CD8-positive, alpha-beta memory T cell (primary cell): ENCODE measurements at regions not wholly inside any gene's neighbourhood (a gene's known extent, or its start where the extent isn't known, plus 50 kb on each side); places are given as distances from the start of the nearest gene placed in this dataset.

ENCODE experiments used
- CTCF ChIA-PET: fragments of 350-600 bp; sonication (Branson Sonifier 250); formaldehyde crosslinking; loops from one replicate; lab custom pipeline; 2021; ENCODE audit warnings: antibody characterized with exemption; lab: Charles Lee
- POLR2A ChIA-PET: fragments of 350-600 bp; sonication (Branson Sonifier 250); formaldehyde crosslinking; loops from one replicate; lab custom pipeline; 2021; ENCODE audit warnings: antibody characterized with exemption; lab: Charles Lee
- DNase-seq, 5 donors: peaks; one replicate each; pipeline versions ENCODE4 v3.0.0 to v3.0.0-alpha.2; 2020 to 2022; ENCODE audit warnings: mixed read lengths in 1 of 5
- H3K27ac ChIP-seq: one replicate; pipeline ENCODE4 v1.7.0; 2013; ENCODE audit warnings: low read depth, mild to moderate bottlenecking, low read length, moderate library complexity
- H3K27me3 ChIP-seq: 2 replicates; pipeline ENCODE4 v1.7.0; 2013; ENCODE audit warnings: low read length, mild to moderate bottlenecking; ENCODE audit not compliant: insufficient read depth, poor library complexity, severe bottlenecking
- H3K36me3 ChIP-seq: 2 replicates; pipeline ENCODE4 v1.7.0; 2013; ENCODE audit warnings: mild to moderate bottlenecking, low read length, moderate library complexity; ENCODE audit not compliant: insufficient read depth
- H3K4me1 ChIP-seq: 2 replicates; pipeline ENCODE4 v1.7.0; 2013; ENCODE audit warnings: mild to moderate bottlenecking, low read length, moderate library complexity; ENCODE audit not compliant: insufficient read depth
- H3K4me3 ChIP-seq: 2 replicates; pipeline ENCODE4 v1.7.0; 2013; ENCODE audit warnings: mild to moderate bottlenecking, low read length
- H3K9me3 ChIP-seq: 2 replicates; pipeline ENCODE4 v1.7.0; 2013; ENCODE audit warnings: mild to moderate bottlenecking, low read length
- H3K27ac Mint-ChIP-seq, 8 donors: one replicate each; pipeline ENCODE4 v1.8.0; 2020 to 2021; ENCODE audit warnings: mixed read lengths in 8 of 8, mild to moderate bottlenecking in 6 of 8, inconsistent platforms in 3 of 8, moderate library complexity in 3 of 8
- H3K27me3 Mint-ChIP-seq, 2 donors: one replicate each; pipeline ENCODE4 v1.8.0; 2020 to 2021; ENCODE audit warnings: mixed read lengths in 2 of 2, mild to moderate bottlenecking in 1 of 2, moderate library complexity in 1 of 2
- H3K36me3 Mint-ChIP-seq, 3 donors: one replicate each; pipeline ENCODE4 v1.8.0; 2020 to 2021; ENCODE audit warnings: mixed read lengths in 3 of 3, inconsistent platforms in 1 of 3, mild to moderate bottlenecking in 1 of 3
- H3K4me1 Mint-ChIP-seq, 3 donors: one replicate each; pipeline ENCODE4 v1.8.0; 2020 to 2021; ENCODE audit warnings: mixed read lengths in 3 of 3, inconsistent platforms in 1 of 3, mild to moderate bottlenecking in 1 of 3
- H3K4me3 Mint-ChIP-seq, 7 donors: one replicate each; pipeline ENCODE4 v1.8.0; 2020 to 2021; ENCODE audit warnings: mixed read lengths in 7 of 7, mild to moderate bottlenecking in 6 of 7, moderate library complexity in 4 of 7, inconsistent platforms in 2 of 7
- H3K9me3 Mint-ChIP-seq, 5 donors: one replicate each; pipeline ENCODE4 v1.8.0; 2020 to 2022; ENCODE audit warnings: mixed read lengths in 5 of 5, mild to moderate bottlenecking in 3 of 5, moderate library complexity in 2 of 5, inconsistent platforms in 1 of 5

GRCh38 chr11:45079567-45079942 lies 66.9 kb upstream of the PRDM11 start:
- Histone ChIP-seq H3K9me3 (no peaks in the 10 kb centered on the region), H3K36me3 (no peaks in the 10 kb centered on the region), H3K4me1 (peaks cover 62% of the 10 kb centered on the region), H3K4me3 (peak overlapping the region; percentile 41), H3K27ac (peak overlapping the region; percentile 21), H3K27me3 (no peaks in the 10 kb centered on the region)
- peak in 1 of 5 donors; percentile 10 for DNase-seq
- Mint-ChIP-seq H3K9me3 (no peaks in the 10 kb centered on the region), H3K4me3 (peak overlapping the region; percentile 53 to 91 (median 73)), H3K4me1 (peaks cover 60 to 69% (median 64%) of the 10 kb centered on the region in 3 donors), H3K27ac (peak overlapping the region; percentile 83 to 99 (median 94)), H3K27me3 (no peaks in the 10 kb centered on the region), H3K36me3 (peaks cover 0 to 5% (median 0%) of the 10 kb centered on the region in 3 donors)
- ChIA-PET POLR2A (interaction anchor here (0.9 to 1.6 kb wide), 2 partner anchors 11 to 23 kb away, joined by 4 to 6 read pairs; no protein-coding TSS in a partner anchor), CTCF (interaction anchor here (0.8 to 4.6 kb wide), 11 partner anchors 9 to 152 kb away, joined by 3 to 37 read pairs (median 6); no protein-coding TSS in a partner anchor)

GRCh38 chr11:45079943-45080719 lies 66.3 kb upstream of the PRDM11 start:
- CTCF ChIA-PET: interaction anchor here (0.6 to 4.6 kb wide), 16 partner anchors 10 to 169 kb away, joined by 3 to 37 read pairs (median 6); no protein-coding TSS in a partner anchor

GRCh38 chr11:45082744-45083543 lies 63.5 kb upstream of the PRDM11 start:
- peaks cover 0 to 5% (median 0%) of the 10 kb centered on the region in 3 donors for H3K36me3 Mint-ChIP-seq
- H3K27ac Mint-ChIP-seq: peak overlapping the region; percentile 17 to 98 (median 82)
- DNase-seq: peak in 1 of 5 donors; percentile 36
- Histone ChIP-seq H3K4me1 (peaks cover 62% of the 10 kb centered on the region), H3K27me3 (no peaks in the 10 kb centered on the region), H3K36me3 (no peaks in the 10 kb centered on the region), H3K4me3 (no peak overlapping the region), H3K9me3 (no peaks in the 10 kb centered on the region), H3K27ac (no peak overlapping the region)
- H3K4me3 Mint-ChIP-seq: peak overlapping the region; percentile 40 to 85 (median 64)
- H3K27me3 Mint-ChIP-seq: no peaks in the 10 kb centered on the region
- ChIA-PET POLR2A (no interaction called here), CTCF (interaction anchor here (0.7 to 4.6 kb wide), 4 partner anchors 9 to 146 kb away, joined by 3 to 37 read pairs (median 6); no protein-coding TSS in a partner anchor)
- no peaks in the 10 kb centered on the region for H3K9me3 Mint-ChIP-seq
- H3K4me1 Mint-ChIP-seq: peaks cover 73 to 83% (median 80%) of the 10 kb centered on the region in 3 donors

More at GRCh38 chr11:45079943-45080719, 66.3 kb upstream of the PRDM11 start:
- Histone ChIP-seq H3K27ac (peak overlapping the region; percentile 21), H3K36me3 (no peaks in the 10 kb centered on the region), H3K4me1 (peaks cover 62% of the 10 kb centered on the region), H3K27me3 (no peaks in the 10 kb centered on the region), H3K9me3 (no peaks in the 10 kb centered on the region), H3K4me3 (peak overlapping the region; percentile 41)
- POLR2A ChIA-PET: interaction anchor here (0.7 to 1.6 kb wide), 3 partner anchors 11 to 23 kb away, joined by 3 to 6 read pairs (median 4); no protein-coding TSS in a partner anchor
- peaks cover 0 to 5% (median 0%) of the 10 kb centered on the region in 3 donors for H3K36me3 Mint-ChIP-seq
- H3K4me1 Mint-ChIP-seq: peaks cover 63 to 74% (median 68%) of the 10 kb centered on the region in 3 donors
- H3K9me3 Mint-ChIP-seq: no peaks in the 10 kb centered on the region
- peak overlapping the region; percentile 40 to 91 (median 73) for H3K4me3 Mint-ChIP-seq
- DNase-seq: peak; percentile 42 to 80 (median 64)
- H3K27me3 Mint-ChIP-seq: no peaks in the 10 kb centered on the region
- H3K27ac Mint-ChIP-seq: peak overlapping the region; percentile 83 to 99 (median 94)

GRCh38 chr11:45083544-45084087 lies 62.8 kb upstream of the PRDM11 start:
- Mint-ChIP-seq H3K27ac (peak overlapping the region; percentile 17 to 98 (median 82)), H3K36me3 (peaks cover 0 to 5% (median 0%) of the 10 kb centered on the region in 3 donors), H3K4me1 (peaks cover 70 to 76% (median 75%) of the 10 kb centered on the region in 3 donors), H3K4me3 (peak overlapping the region in 6 of 7 donors; percentile 10 to 85 (median 50)), H3K9me3 (no peaks in the 10 kb centered on the region), H3K27me3 (no peaks in the 10 kb centered on the region)
- H3K4me3 ChIP-seq: peak overlapping the region; percentile 21
- no peaks in the 10 kb centered on the region for H3K36me3 ChIP-seq
- H3K27ac ChIP-seq: no peak overlapping the region
- H3K27me3 ChIP-seq: no peaks in the 10 kb centered on the region
- ChIA-PET POLR2A (no interaction called here), CTCF (interaction anchor here (0.7 to 2.1 kb wide), 2 partner anchors 10 to 20 kb away, joined by 3 to 9 read pairs; no protein-coding TSS in a partner anchor)
- H3K9me3 ChIP-seq: no peaks in the 10 kb centered on the region
- no peak for DNase-seq
- peaks cover 59% of the 10 kb centered on the region for H3K4me1 ChIP-seq

GRCh38 chr11:45085646-45086501 lies 60.6 kb upstream of the PRDM11 start:
- Histone ChIP-seq H3K27me3 (no peaks in the 10 kb centered on the region), H3K4me1 (peaks cover 43% of the 10 kb centered on the region), H3K36me3 (no peaks in the 10 kb centered on the region), H3K27ac (no peak overlapping the region), H3K9me3 (no peaks in the 10 kb centered on the region), H3K4me3 (no peak overlapping the region)
- H3K36me3 Mint-ChIP-seq: peaks cover 0 to 5% (median 0%) of the 10 kb centered on the region in 3 donors
- ChIA-PET CTCF (interaction anchor here (1.0 to 1.2 kb wide), 2 partner anchors 17 to 25 kb away, joined by 3 read pairs; no protein-coding TSS in a partner anchor), POLR2A (interaction anchor here (0.5 kb wide), 1 partner anchor 130 kb away, joined by 3 read pairs; no protein-coding TSS in a partner anchor)
- H3K27ac Mint-ChIP-seq: peak overlapping the region in 2 of 8 donors; percentile 30 to 72
- no peak overlapping the region for H3K4me3 Mint-ChIP-seq
- no peaks in the 10 kb centered on the region for H3K9me3 Mint-ChIP-seq
- H3K27me3 Mint-ChIP-seq: no peaks in the 10 kb centered on the region
- H3K4me1 Mint-ChIP-seq: peaks cover 61 to 69% (median 68%) of the 10 kb centered on the region in 3 donors
- DNase-seq: no peak

GRCh38 chr11:45086526-45086925 lies 59.9 kb upstream of the PRDM11 start:
- no peak overlapping the region for H3K27ac ChIP-seq
- no peaks in the 10 kb centered on the region for H3K9me3 ChIP-seq
- no peak overlapping the region for H3K4me3 Mint-ChIP-seq
- H3K27me3 Mint-ChIP-seq: no peaks in the 10 kb centered on the region
- H3K27me3 ChIP-seq: no peaks in the 10 kb centered on the region
- H3K36me3 Mint-ChIP-seq: peaks cover 0 to 5% (median 0%) of the 10 kb centered on the region in 3 donors
- POLR2A ChIA-PET: interaction anchor here (0.5 kb wide), 1 partner anchor 131 kb away, joined by 3 read pairs; no protein-coding TSS in a partner anchor
- no peak for DNase-seq
- H3K4me1 ChIP-seq: peaks cover 40% of the 10 kb centered on the region
- peaks cover 59 to 68% (median 66%) of the 10 kb centered on the region in 3 donors for H3K4me1 Mint-ChIP-seq
- H3K36me3 ChIP-seq: no peaks in the 10 kb centered on the region
- H3K4me3 ChIP-seq: no peak overlapping the region
- H3K9me3 Mint-ChIP-seq: no peaks in the 10 kb centered on the region
- H3K27ac Mint-ChIP-seq: peak overlapping the region in 3 of 8 donors; percentile 32 to 56 (median 43)
- CTCF ChIA-PET: interaction anchor here (1.2 kb wide), 1 partner anchor 24 kb away, joined by 3 read pairs; no protein-coding TSS in a partner anchor
